ENCODE measurements at regions not wholly inside any gene's neighbourhood (a gene's known extent, or its start where the extent isn't known, plus 50 kb on each side); places are given as distances from the start of the nearest gene placed in this dataset.
"Not testable (repeated sequence)": the region's sequence is repeated elsewhere in the genome, so short reads cannot be mapped to it uniquely, and the experiment has no call there.

GRCh38 chr18:28459587-28459986 lies 282.7 kb upstream of the CDH2 start:
- no peak for DNase-seq

GRCh38 chr18:28458751-28459150 lies 281.8 kb upstream of the CDH2 start:
- DNase-seq = no peak

GRCh38 chr18:28457784-28458183 lies 280.9 kb upstream of the CDH2 start:
- DNase-seq = no peak

- no peak for DNase-seq
Measured at GRCh38 chr18:28455971-28456370, 279.0 kb upstream of the CDH2 start.

GRCh38 chr18:28439870-28440269 lies 262.9 kb upstream of the CDH2 start:
- peak; percentile 0 for DNase-seq

- no peak for DNase-seq
Measured at GRCh38 chr18:28438381-28438780, 261.5 kb upstream of the CDH2 start.

GRCh38 chr18:28432339-28432738 lies 255.4 kb upstream of the CDH2 start:
- DNase-seq = peak; percentile 30

GRCh38 chr18:28425886-28426285 lies 249.0 kb upstream of the CDH2 start:
- DNase-seq = no peak

GRCh38 chr18:28422577-28422976 lies 245.6 kb upstream of the CDH2 start:
- no peak for DNase-seq

- not testable (repeated sequence) for DNase-seq
Measured at GRCh38 chr18:28421950-28422349, 245.0 kb upstream of the CDH2 start.

GRCh38 chr18:28412521-28412920 lies 235.6 kb upstream of the CDH2 start:
- peak; percentile 9 for DNase-seq

GRCh38 chr18:28411806-28412205 lies 234.9 kb upstream of the CDH2 start:
- DNase-seq = peak; percentile 43

- DNase-seq = no peak
Measured at GRCh38 chr18:28409811-28410210, 232.9 kb upstream of the CDH2 start.

- DNase-seq = no peak
Measured at GRCh38 chr18:28408528-28408927, 231.6 kb upstream of the CDH2 start.

GRCh38 chr18:28407681-28408080 lies 230.8 kb upstream of the CDH2 start:
- no peak for DNase-seq

- no peak for DNase-seq
Measured at GRCh38 chr18:28406533-28406932, 229.6 kb upstream of the CDH2 start.

- DNase-seq = no peak
Measured at GRCh38 chr18:28404694-28405093, 227.8 kb upstream of the CDH2 start.

GRCh38 chr18:28399781-28400362 lies 222.9 kb upstream of the CDH2 start:
- no peak for DNase-seq

- no peak for DNase-seq
Measured at GRCh38 chr18:28398471-28398870, 221.5 kb upstream of the CDH2 start.

GRCh38 chr18:28390022-28390421 lies 213.1 kb upstream of the CDH2 start:
- no peak for DNase-seq

GRCh38 chr18:28382215-28382879 lies 205.4 kb upstream of the CDH2 start:
- DNase-seq = no peak

- no peak for DNase-seq
Measured at GRCh38 chr18:28372186-28372585, 195.3 kb upstream of the CDH2 start.

- no peak for DNase-seq
Measured at GRCh38 chr18:28366676-28367075, 189.7 kb upstream of the CDH2 start.

- DNase-seq = peak; percentile 34
Measured at GRCh38 chr18:28365411-28365831, 188.5 kb upstream of the CDH2 start.

GRCh38 chr18:28363124-28363523 lies 186.2 kb upstream of the CDH2 start:
- no peak for DNase-seq

Data from fibroblast of skin of back (primary cell).